HEK293T (cell line): ENCODE measurements at regions not wholly inside any gene's neighbourhood (a gene's known extent, or its start where the extent isn't known, plus 50 kb on each side); places are given as distances from the start of the nearest gene placed in this dataset.

ENCODE experiments used
- ARNT ChIP-seq: fragments of 450-650 bp; IDR thresholded peaks from 2 replicates; pipeline ENCODE4 v1.6.1; 2017; ENCODE audit warnings: mild to moderate bottlenecking
- BHLHE40 ChIP-seq: fragments of 450-650 bp; IDR thresholded peaks from 2 replicates; pipeline ENCODE4 v1.6.1; 2016; ENCODE audit warnings: mild to moderate bottlenecking, moderate library complexity, borderline replicate concordance
- ELF4 ChIP-seq: fragments of 450-650 bp; IDR thresholded peaks from 2 replicates; pipeline ENCODE4 v1.6.1; 2017; ENCODE audit warnings: antibody characterized with exemption
- FOXA1 ChIP-seq: fragments of 450-650 bp; IDR thresholded peaks from 2 replicates; pipeline ENCODE4 v1.6.1; 2016; ENCODE audit warnings: mild to moderate bottlenecking
- FOXK2 ChIP-seq: fragments of 450-650 bp; IDR thresholded peaks from 2 replicates; pipeline ENCODE4 v1.6.1; 2016; ENCODE audit warnings: mild to moderate bottlenecking
- FOXM1 ChIP-seq: fragments of 450-650 bp; IDR thresholded peaks from 2 replicates; pipeline ENCODE4 v1.6.1; 2017; ENCODE audit warnings: mild to moderate bottlenecking, borderline replicate concordance
- HDGF ChIP-seq: fragments of 450-650 bp; IDR thresholded peaks from 2 replicates; pipeline ENCODE4 v1.6.1; 2017; ENCODE audit warnings: antibody characterized with exemption, borderline replicate concordance
- NFRKB ChIP-seq: fragments of 450-650 bp; IDR thresholded peaks from 2 replicates; pipeline ENCODE4 v1.6.1; 2016; ENCODE audit warnings: mild to moderate bottlenecking, moderate library complexity
- SP1 ChIP-seq: fragments of 450-650 bp; IDR thresholded peaks from 2 replicates; pipeline ENCODE4 v1.6.1; 2017
- TARDBP ChIP-seq: fragments of 450-650 bp; IDR thresholded peaks from 2 replicates; pipeline ENCODE4 v1.6.1; 2016
- ZNF384 ChIP-seq: fragments of 450-650 bp; IDR thresholded peaks from 2 replicates; pipeline ENCODE4 v1.6.1; 2016

DNA sequence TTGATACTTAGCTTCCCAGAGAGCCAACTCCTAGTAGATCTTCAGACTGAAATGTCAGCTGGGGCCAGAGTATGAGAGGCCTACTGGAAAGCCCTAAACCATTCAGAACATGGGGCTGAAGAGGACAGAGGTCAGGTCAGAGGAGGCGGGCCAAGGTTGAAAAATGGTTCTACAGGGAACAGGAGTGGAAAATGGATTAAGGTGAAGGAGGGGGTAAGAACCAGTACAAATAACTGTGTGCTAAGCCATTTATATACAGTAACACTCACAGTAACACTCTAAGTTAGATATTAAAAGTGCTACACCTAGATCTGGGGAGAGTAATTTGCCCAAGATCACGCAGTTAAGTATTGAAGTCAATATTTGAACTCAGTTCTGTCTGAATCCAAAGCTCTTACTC, 313.2 kb upstream of the MAP3K7 start:
- TF ChIP-seq FOXM1: no peak
- TF ChIP-seq ELF4: no peak
- TF ChIP-seq SP1: no peak
- TF ChIP-seq TARDBP: no peak
- TF ChIP-seq FOXK2: no peak
- no peak for TF ChIP-seq NFRKB
- TF ChIP-seq HDGF: no peak
- TF ChIP-seq FOXA1: no peak
- TF ChIP-seq ZNF384: no peak
- TF ChIP-seq BHLHE40: no peak
- no peak for TF ChIP-seq ARNT
